GM19239 (cell line): ENCODE measurements at regions not wholly inside any gene's neighbourhood (a gene's known extent, or its start where the extent isn't known, plus 50 kb on each side); places are given as distances from the start of the nearest gene placed in this dataset.
"Not testable (repeated sequence)": the region's sequence is repeated elsewhere in the genome, so short reads cannot be mapped to it uniquely, and the experiment has no call there.

Source experiments
- DNase-seq: peaks from one replicate; pipeline ENCODE4 v3.0.0; 2011; ENCODE audit warnings: low spot score; ENCODE audit not compliant: insufficient read length
- FAIRE-seq: peaks from 2 replicates; lab custom pipeline; 2011; peaks lifted over from hg19 to GRCh38; lab: Jason Lieb, UNC

DNA sequence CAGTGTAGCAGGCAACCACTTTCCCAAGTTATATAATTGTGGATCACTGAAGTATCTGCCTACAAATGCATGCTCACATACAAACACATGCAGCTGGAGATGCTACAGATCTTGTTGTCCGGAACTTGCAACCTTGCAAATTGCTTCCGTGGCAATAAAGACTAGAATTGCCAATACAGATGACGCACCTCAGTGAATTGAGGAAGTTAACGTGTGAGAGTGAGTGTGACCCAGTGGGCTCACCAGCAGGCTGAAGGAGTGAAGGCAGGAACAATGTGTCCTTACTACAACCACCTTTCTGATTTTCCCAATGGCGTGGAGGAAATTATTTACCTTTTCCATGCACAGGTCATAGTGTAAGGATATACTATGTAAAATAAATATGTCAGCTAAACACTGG is 89.4 kb upstream of the GRIP1 start:
- DNase-seq: no peak
- FAIRE-seq: no peak

- DNase-seq (no peak), FAIRE-seq (no peak)
Measured at GRCh38 chr12:66774929-66775328, 96.1 kb upstream of the GRIP1 start.

DNA sequence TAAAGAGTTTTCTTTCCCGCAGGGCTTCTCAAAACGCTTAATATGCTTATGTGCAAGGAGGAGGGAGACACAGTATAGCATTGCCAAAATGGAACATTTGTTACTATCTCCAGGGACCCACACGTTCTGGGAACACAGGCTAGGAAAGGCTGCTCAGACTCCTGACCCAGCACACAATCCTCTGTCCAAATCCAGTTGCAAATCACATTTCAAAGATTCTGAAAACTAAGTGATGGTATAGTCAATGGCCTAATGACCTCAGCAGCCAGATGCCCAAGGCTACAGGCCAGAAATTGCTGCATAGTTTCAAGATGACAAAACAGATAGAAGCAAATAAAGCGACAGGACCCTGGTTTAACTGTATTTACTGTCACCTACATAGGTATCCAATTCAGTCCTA is 97.0 kb upstream of the GRIP1 start:
- DNase-seq (no peak), FAIRE-seq (no peak)

DNA sequence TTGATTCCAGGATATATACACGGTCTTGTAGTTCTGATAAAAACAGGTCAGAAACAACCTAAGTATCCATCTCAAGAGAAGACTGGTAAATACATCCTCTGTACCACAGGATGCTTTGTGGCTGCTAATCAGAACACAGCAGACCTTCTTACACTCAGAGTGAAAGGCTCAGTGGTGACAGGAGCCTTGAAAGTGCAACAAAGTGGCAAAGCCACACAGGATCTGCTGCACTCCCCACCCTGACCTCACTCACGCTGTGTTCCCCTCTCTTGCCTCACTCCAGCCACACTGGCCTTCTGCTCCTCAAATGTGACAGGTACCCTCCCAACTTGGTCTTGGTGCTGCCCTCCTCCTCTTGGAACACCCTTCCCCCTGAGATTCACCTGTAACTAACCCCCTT is 98.1 kb upstream of the GRIP1 start:
- FAIRE-seq (no peak), DNase-seq (no peak)

DNA sequence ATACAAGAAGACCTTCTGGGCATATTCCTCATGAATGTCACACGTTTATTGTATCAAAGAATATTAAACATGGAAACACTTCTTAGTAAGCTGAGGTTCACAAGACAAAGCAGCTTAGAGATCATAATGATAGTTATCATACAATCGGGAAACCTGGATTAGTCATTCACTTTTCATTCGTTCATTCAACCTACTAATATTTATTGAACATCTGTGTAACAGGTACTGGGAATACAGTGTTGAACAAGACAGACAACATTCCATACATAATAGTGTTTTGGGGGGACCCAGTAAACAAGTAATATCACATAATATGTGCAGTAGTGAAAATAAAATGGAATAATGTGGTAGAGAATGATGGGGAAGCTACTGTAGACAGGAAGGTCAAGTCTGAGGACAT is 100.6 kb upstream of the GRIP1 start:
- DNase-seq (no peak), FAIRE-seq (no peak)

- no peak for FAIRE-seq
Measured at GRCh38 chr12:66786531-66787308, 107.8 kb upstream of the GRIP1 start.

GRCh38 chr12:66799551-66799950 is 120.7 kb upstream of the GRIP1 start:
- no peak for DNase-seq
- FAIRE-seq: no peak

More at GRCh38 chr12:66786531-66787308, 107.8 kb upstream of the GRIP1 start:
- no peak for DNase-seq

DNA sequence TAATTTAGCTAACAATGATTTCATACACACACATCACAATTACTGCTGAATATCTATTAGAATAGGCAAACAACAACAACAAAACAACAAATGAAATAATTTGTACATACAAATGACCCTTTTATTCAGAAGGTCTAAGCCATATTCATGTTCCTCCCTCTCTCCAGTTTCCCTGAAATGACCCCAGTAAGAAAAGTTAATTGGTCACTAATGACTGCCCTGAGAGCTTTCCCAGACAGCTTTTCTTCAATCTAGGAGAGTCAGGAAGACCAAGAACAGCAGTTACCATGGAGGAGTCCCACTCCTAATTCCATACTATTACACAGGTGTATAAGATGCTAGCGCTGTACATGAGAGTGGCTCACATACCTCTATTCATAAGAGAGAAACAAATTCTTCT is 121.2 kb upstream of the GRIP1 start:
- DNase-seq: no peak
- no peak for FAIRE-seq

DNA sequence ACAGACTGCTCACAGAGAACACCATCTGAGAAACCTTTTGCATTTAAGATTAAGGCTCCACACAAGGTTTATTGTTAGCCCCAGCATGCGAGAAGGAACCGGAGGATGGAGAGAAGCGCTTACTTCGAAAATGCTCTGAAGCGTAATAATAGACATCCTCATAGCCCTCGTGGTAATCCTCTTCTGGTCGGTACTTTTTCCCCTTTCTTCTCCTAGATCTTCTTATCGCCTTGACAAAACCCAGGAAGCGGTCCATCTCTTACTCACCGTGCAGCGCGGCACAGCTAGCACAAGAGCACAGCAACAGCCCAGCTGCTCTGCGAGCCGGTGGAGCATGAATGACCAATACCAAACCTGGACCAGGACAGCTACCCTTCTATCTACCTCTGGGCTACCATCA is 125.1 kb upstream of the GRIP1 start:
- FAIRE-seq (no peak), DNase-seq (no peak)

- DNase-seq (no peak), FAIRE-seq (no peak)
Measured at GRCh38 chr12:66804563-66804974, 125.7 kb upstream of the GRIP1 start.

GRCh38 chr12:66808606-66809005 is 129.7 kb upstream of the GRIP1 start:
- FAIRE-seq: no peak
- no peak for DNase-seq

GRCh38 chr12:66813137-66813892 is 134.4 kb upstream of the GRIP1 start:
- DNase-seq (no peak), FAIRE-seq (no peak)

DNA sequence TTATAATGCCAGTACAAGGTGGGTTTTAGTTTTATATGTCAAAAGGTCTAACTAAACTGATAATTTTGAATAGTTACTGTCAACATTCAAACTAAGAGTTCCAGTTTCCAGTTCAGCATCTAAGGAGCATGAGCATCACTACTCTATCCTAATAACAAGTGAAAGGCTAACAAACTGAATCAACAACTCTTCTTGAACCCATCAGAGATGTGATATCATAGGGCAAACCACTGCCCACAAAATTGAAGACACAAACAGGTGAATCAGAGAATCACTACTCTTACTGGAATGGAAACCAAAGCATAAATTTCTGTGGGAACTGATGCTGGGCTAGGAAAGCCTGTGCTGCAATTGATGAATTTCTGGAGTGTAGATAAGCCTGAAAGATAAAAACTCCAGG is 140.7 kb upstream of the GRIP1 start:
- FAIRE-seq (no peak), DNase-seq (no peak)

DNA sequence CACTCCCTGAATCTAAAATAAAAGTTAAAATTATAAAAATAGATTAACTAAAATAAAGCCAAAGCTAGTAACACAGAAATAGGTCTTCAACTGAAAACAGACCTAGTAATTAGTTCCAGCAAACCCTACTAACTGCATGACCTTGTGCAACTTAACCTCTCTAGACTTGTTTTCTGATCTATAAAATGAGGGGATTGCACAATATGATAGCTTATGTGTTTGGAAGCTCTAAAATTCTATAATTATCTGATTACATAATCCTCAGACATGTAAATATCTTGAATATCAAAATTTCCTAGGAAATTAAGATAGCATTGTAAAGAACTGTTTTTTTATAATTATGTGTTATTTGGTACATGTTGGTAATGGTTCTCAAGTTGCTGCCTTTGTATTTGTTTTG is 144.1 kb upstream of the GRIP1 start:
- FAIRE-seq (no peak), DNase-seq (no peak)

DNA sequence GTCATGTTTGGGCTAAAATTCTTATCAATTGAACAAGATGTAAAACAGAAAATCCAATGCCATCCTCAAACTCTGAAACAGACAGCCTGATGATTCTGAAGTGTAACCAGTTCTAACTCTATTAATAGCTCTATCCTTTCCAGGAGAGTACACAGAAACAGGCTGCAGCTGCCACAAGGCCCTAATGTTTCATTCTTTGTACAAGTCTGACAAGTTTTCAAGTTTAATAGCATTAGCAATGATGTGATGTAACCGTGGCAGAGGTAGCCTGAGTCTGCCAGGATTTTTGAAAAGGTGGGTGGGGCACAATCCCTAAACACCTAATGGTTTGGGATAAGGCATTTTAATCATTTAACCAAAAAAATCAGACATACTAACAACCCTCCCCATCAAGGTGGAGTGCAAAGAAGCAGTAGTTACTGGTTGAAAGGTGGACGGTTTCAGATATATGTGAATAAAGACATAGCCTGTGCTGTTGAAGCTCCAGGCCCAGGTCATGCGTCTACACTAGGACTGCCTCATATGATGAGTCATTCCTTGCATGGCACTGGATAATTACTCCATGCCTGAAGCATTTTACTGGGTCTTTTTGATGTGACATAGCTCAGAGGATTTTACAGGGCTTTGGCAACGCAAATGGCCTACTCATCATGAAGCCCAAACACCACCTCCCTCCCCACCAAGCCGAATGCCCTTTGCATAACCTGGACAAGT is 145.1 kb upstream of the GRIP1 start:
- DNase-seq: no peak

GRCh38 chr12:66825921-66826320 is 147.0 kb upstream of the GRIP1 start:
- DNase-seq, FAIRE-seq: not testable (repeated sequence)

More for the DNA sequence above, 145.1 kb upstream of the GRIP1 start:
- FAIRE-seq: no peak

GRCh38 chr12:66829660-66830325 is 150.9 kb upstream of the GRIP1 start:
- no peak for DNase-seq
- no peak for FAIRE-seq

- DNase-seq (no peak), FAIRE-seq (no peak)
Measured at GRCh38 chr12:66831495-66831894, 152.6 kb upstream of the GRIP1 start.

DNA sequence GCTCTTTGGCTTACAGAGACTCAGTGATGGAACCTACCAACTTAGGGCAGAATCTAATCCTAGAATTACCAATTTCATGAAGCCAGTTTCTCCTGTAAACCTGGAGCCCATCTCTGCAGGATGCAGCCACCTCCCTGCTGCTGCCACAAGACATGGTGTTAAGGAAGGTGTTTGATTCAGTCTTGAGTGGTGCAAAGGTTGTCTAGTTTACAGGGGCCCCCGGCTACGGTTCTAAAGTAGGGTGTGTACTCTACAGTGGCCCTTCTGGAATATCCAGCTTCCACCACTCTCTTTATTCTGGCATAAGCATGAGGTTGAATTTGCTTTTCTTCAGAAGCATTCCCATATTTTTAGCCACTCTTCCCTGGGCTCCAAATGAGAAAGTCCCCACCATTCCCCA is 154.1 kb upstream of the GRIP1 start:
- DNase-seq (no peak), FAIRE-seq (no peak)

DNA sequence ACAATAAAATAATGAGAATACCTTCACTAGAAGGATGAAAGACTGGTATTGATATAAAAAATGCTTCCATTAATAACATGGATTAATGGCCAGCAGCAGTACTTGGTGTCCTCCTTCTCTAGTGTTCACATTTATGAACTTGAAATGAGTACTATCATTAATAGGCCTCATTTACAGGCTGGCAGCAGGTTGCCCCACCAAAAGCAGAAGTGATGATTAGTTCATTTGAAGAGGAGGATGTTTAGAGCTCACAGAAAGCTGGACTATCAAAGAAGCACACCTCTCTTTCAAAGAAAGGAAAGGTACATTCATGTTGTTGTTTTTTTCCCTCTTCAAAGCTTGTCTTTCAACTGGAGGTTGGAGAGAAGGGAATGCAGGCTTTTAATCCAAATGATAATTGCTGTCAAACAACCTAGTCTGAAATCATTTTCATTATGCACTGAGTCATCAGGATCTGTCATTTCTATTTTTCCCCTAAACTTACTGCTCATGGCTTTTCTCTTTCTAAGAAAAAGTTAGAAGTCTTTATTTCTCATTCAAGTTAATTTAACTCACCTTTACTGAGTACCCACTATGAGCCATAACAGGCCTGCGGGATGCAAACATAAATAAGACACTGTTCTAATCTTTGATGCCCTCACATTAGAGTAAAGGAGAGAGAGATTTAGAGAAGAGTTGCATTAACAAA is 157.9 kb upstream of the GRIP1 start:
- no peak for FAIRE-seq

More for the DNA sequence above, 157.9 kb upstream of the GRIP1 start:
- DNase-seq: no peak
